Heart right ventricle (tissue), 16 donors: ENCODE measurements at regions not wholly inside any gene's neighbourhood (a gene's known extent, or its start where the extent isn't known, plus 50 kb on each side); places are given as distances from the start of the nearest gene placed in this dataset.

Experiments
- ATAC-seq, 8 donors: fragments of 200-7000 bp; cut with Tn5 transposase; one replicate each; pipeline ENCODE4 v1.9.1; 2020; ENCODE audit warnings: mild to moderate bottlenecking in 8 of 8, moderate library complexity in 8 of 8, moderate number of reproducible peaks in 1 of 8
- DNase-seq, 2 donors: peaks; one replicate each; pipeline ENCODE4 v3.0.0-alpha.2; 2020
- H3K27ac ChIP-seq, 10 donors: fragments of 200-600 bp; sonication (generic) in 2 of 10; one replicate each; pipeline versions ENCODE4 v1.5.0 to v1.8.0; 2020 to 2022; ENCODE audit warnings: mild to moderate bottlenecking in 3 of 10
- H3K27me3 ChIP-seq, 7 donors: fragments of 200-600 bp; one replicate each; pipeline ENCODE4 v1.8.0; 2021 to 2022; ENCODE audit warnings: mild to moderate bottlenecking in 2 of 7
- H3K36me3 ChIP-seq, 9 donors: fragments of 200-600 bp; sonication (generic) in 1 of 9; one replicate each; pipeline versions ENCODE4 v1.5.0 to v1.8.0; 2020 to 2022; ENCODE audit warnings: mild to moderate bottlenecking in 2 of 9
- H3K4me1 ChIP-seq, 9 donors: fragments of 200-600 bp; sonication (generic) in 1 of 9; one replicate each; pipeline versions ENCODE4 v1.5.0 to v1.8.0; 2020 to 2022; ENCODE audit warnings: mild to moderate bottlenecking in 4 of 9
- H3K4me3 ChIP-seq, 10 donors: fragments of 200-600 bp; sonication (generic) in 2 of 10; one replicate each; pipeline versions ENCODE4 v1.5.0 to v1.8.0; 2020 to 2022; ENCODE audit warnings: mild to moderate bottlenecking in 7 of 10, moderate library complexity in 2 of 10
- H3K9me3 ChIP-seq, 11 donors: fragments of 200-600 bp in 10 of 11; sonication (generic) in 2 of 11; one replicate each; pipeline versions ENCODE4 v1.5.0 to v1.8.0; 2013 to 2022; ENCODE audit warnings: mild to moderate bottlenecking in 2 of 11, control low read depth in 1 of 11, moderate library complexity in 1 of 11
- CTCF ChIP-seq, 9 donors: fragments of 200-600 bp; sonication (generic) in 2 of 9; IDR thresholded peaks; one replicate each; pipeline versions ENCODE4 v1.5.0 to v1.8.0; 2021 to 2022; ENCODE audit warnings: antibody characterized with exemption in 9 of 9, mild to moderate bottlenecking in 5 of 9, moderate library complexity in 1 of 9
- WGBS, 2 donors: extraction: QIAGEN DNeasy Blood & Tissue Kit; methylation state at CpG; one replicate each; pipeline ENCODE4 v1.1.7; 2013; ENCODE audit warnings: inconsistent platforms in 1 of 2; 5-methylcytosine and 5-hydroxymethylcytosine counted together
- intact Hi-C, 10 donors: fragments of 100-400 bp; cut with DNase I; formaldehyde crosslinking; loops; one replicate each; pipeline versions ENCODE4 v1.11.1 to v1.14.2; 2022
- donor health status: Arrhythmogenic right ventricular cardiomyopathy.
- donor health status: ischemic (EF 13 %, LVEDD 7.1; RV severe dilation, severe dysfunction).
- donor health status: healthy with polysubstance abuse.
- donor health status: DM: no; HTN: yes; CAD: no.
- donor health status: DM: no; HTN: no; CAD: no.
- donor health status: ischemic (EF 25% LVEDD 6.9; RV normal size, moderate dysfunction).
- donor health status: ischemic (EF 25% LVEDD 5.7; RV mildly dilated, moderate dysfunction).
- donor health status: healthy.
- donor health status: DM: yes; HTN: yes; CAD: no.
- donor health status: Ischemic cardiomyopathy.
- donor health status: ischemic (EF 35%, LVEDD 5.7; RV mildly dilated, moderate dysfunction).
- donor health status: nonischemic (EF 11% LVEDD 7.7; RV severe dilation, severe dysfunction).
- donor health status: DM: yes; HTN: yes; CAD: no.
- donor health status: PGD.
- donor health status: ischemic (EF 29% LVEDD 5.4; RV normal size, mild dysfunction).
- donor health status: nonischemic (EF 23%, LVEDD 6.1; RV moderate dilation, normal function).

- peak in 5 of 8 donors; percentile 47 to 86 (median 70) for ATAC-seq
Observed at GRCh38 chr5:125274938-125275724, 528.7 kb upstream of the ZNF608 start.

GRCh38 chr5:125275725-125276090, 529.3 kb upstream of the ZNF608 start:
- intact Hi-C loops = no loop called here
- ATAC-seq (no peak), DNase-seq (no peak)
- no peaks in the 10 kb centered on the region for H3K36me3 ChIP-seq
- WGBS, 2 donors = 84 to 90% methylated on average over 3 of the region's 3 CpGs
- H3K27me3 ChIP-seq = no peaks in the 10 kb centered on the region
- H3K4me1 ChIP-seq = peaks cover 0 to 7% (median 0%) of the 10 kb centered on the region in 9 donors
- no peak for TF ChIP-seq CTCF (IDR thresholded peaks at IDR 0.05)
- H3K4me3 ChIP-seq = no peak overlapping the region
- H3K9me3 ChIP-seq = no peaks in the 10 kb centered on the region
- H3K27ac ChIP-seq = no peak overlapping the region

More at GRCh38 chr5:125274938-125275724, 528.7 kb upstream of the ZNF608 start:
- TF ChIP-seq CTCF (IDR thresholded peaks at IDR 0.05) = no peak
- Histone ChIP-seq H3K4me1 (peaks cover 0 to 7% (median 0%) of the 10 kb centered on the region in 9 donors), H3K4me3 (no peak overlapping the region), H3K27me3 (no peaks in the 10 kb centered on the region), H3K9me3 (no peaks in the 10 kb centered on the region), H3K27ac (no peak overlapping the region), H3K36me3 (no peaks in the 10 kb centered on the region)
- DNase-seq = no peak
- intact Hi-C loops = no loop called here
- WGBS, 2 donors = 17 to 41% methylated on average over 1 of the region's 1 CpG

- 97% methylated on average over 2 of the region's 2 CpGs for WGBS, 2 donors
- Histone ChIP-seq H3K27me3 (no peaks in the 10 kb centered on the region), H3K36me3 (no peaks in the 10 kb centered on the region), H3K4me3 (no peak overlapping the region), H3K4me1 (peaks cover 0 to 7% (median 0%) of the 10 kb centered on the region in 9 donors), H3K27ac (no peak overlapping the region), H3K9me3 (no peaks in the 10 kb centered on the region)
- DNase-seq = no peak
- no peak for TF ChIP-seq CTCF (IDR thresholded peaks at IDR 0.05)
- intact Hi-C loops = no loop called here
- ATAC-seq = no peak
Observed at GRCh38 chr5:125276096-125276495, 529.7 kb upstream of the ZNF608 start.

GRCh38 chr5:125277494-125278154, 531.2 kb upstream of the ZNF608 start:
- H3K4me3 ChIP-seq = no peak overlapping the region
- no peaks in the 10 kb centered on the region for H3K27me3 ChIP-seq
- no peak for DNase-seq
- intact Hi-C loops = no loop called here
- no peak for ATAC-seq
- no peaks in the 10 kb centered on the region for H3K9me3 ChIP-seq
- no peaks in the 10 kb centered on the region for H3K36me3 ChIP-seq
- no peak for TF ChIP-seq CTCF (IDR thresholded peaks at IDR 0.05)
- peaks cover 0 to 6% (median 0%) of the 10 kb centered on the region in 9 donors for H3K4me1 ChIP-seq
- no peak overlapping the region for H3K27ac ChIP-seq
- WGBS, 2 donors = 88 to 90% methylated on average over 3 of the region's 3 CpGs
